K562 (cell line): ENCODE measurements at regions not wholly inside any gene's neighbourhood (a gene's known extent, or its start where the extent isn't known, plus 50 kb on each side); places are given as distances from the start of the nearest gene placed in this dataset.

Experiments used
- ATAC-seq: fragments of 200-7000 bp; cut with Tn5 transposase; 3 replicates; pipeline ENCODE4 v1.9.1; 2020; ENCODE audit warnings: moderate library complexity
- BruUV-seq: library from RNA; stranded (reverse); fragments of 400-500 nt; replicated peaks from 2 replicates; lab custom pipeline; 2021; lab: Mats Ljungman, UMichigan
- CTCF ChIA-PET: fragments of 300-600 bp; formaldehyde crosslinking; extraction: SDS; loops from one replicate; lab custom pipeline; 2021; ENCODE audit warnings: low intra/inter-chr PET ratio; lab: Yijun Ruan, JAX
- POLR2A ChIA-PET: fragments of 300-600, 350-650 bp; sonication (Branson Sonifier 250); formaldehyde crosslinking; extraction: SDS; loops from one replicate; lab custom pipeline; 2021; ENCODE audit warnings: antibody characterized with exemption, inconsistent platforms; lab: Yijun Ruan, JAX
- DNase-seq, 4 experiments: peaks; one replicate each; pipeline versions ENCODE4 v3.0.0 to v3.0.0-alpha.2; 2011 to 2018; ENCODE audit warnings: low spot score in 3 of 4, mixed read lengths in 3 of 4; ENCODE audit errors: extremely low read depth in 1 of 4
- FAIRE-seq: peaks from 2 replicates; lab custom pipeline; 2011; peaks lifted over from hg19 to GRCh38; lab: Jason Lieb, UNC
- H2AFZ ChIP-seq: 2 replicates; pipeline ENCODE4 v1.6.0; 2011; ENCODE audit warnings: low read depth, low read length, control low read depth, inconsistent platforms
- H3K27ac ChIP-seq: fragments of 200-600 bp; 3 replicates; pipeline ENCODE4 v1.8.0; 2011; ENCODE audit warnings: low read depth, mild to moderate bottlenecking, control low read depth, inconsistent platforms, low read length, moderate library complexity, mixed read lengths; ENCODE audit errors: extremely low read depth
- H3K27me3 ChIP-seq, 2 experiments: fragments of 300-600 bp in 1 of 2; 2 replicates in 1 of 2; 3 replicates in 1 of 2; pipeline versions ENCODE4 v1.6.0 to v1.8.0; 2011; ENCODE audit warnings: inconsistent platforms in 2 of 2, low read length in 2 of 2, mild to moderate bottlenecking in 1 of 2, mixed read lengths in 1 of 2, moderate library complexity in 1 of 2; ENCODE audit not compliant: control insufficient read depth in 2 of 2, insufficient read depth in 2 of 2
- H3K36me3 ChIP-seq: fragments of 300-600 bp; 3 replicates; pipeline ENCODE4 v1.8.0; 2011; ENCODE audit warnings: mild to moderate bottlenecking, low read length, inconsistent platforms; ENCODE audit not compliant: control insufficient read depth, insufficient read depth
- H3K4me1 ChIP-seq, 2 experiments: fragments of 200-600 bp in 1 of 2; replicated peaks in 1 of 2; 2 replicates in 1 of 2; 3 replicates in 1 of 2; pipeline versions ENCODE4 v1.5.1 to v1.8.0; 2011; ENCODE audit warnings: inconsistent platforms in 2 of 2, low read length in 2 of 2, mild to moderate bottlenecking in 1 of 2, mixed read lengths in 1 of 2, moderate library complexity in 1 of 2; ENCODE audit not compliant: control insufficient read depth in 2 of 2, insufficient read depth in 2 of 2
- H3K4me2 ChIP-seq: 2 replicates; pipeline ENCODE4 v1.6.1; 2011; ENCODE audit warnings: low read length, control low read depth, inconsistent platforms, mixed read lengths; ENCODE audit not compliant: insufficient read depth
- H3K4me3 ChIP-seq: fragments of 200-600 bp; sonication (generic), shearing (Covaris generic); 2 replicates; pipeline ENCODE4 v1.5.1; 2016; ENCODE audit warnings: control low read depth, inconsistent platforms
- H3K79me2 ChIP-seq: fragments of 200-600 bp; 3 replicates; pipeline ENCODE4 v1.8.0; 2011; ENCODE audit warnings: low read length, inconsistent platforms; ENCODE audit not compliant: control insufficient read depth, insufficient read depth
- H3K9ac ChIP-seq, 2 experiments: 2 replicates each; pipeline versions ENCODE4 v1.6.0 to v1.6.1; 2011; ENCODE audit warnings: low read depth in 2 of 2, low read length in 2 of 2, control low read depth in 1 of 2, inconsistent platforms in 1 of 2, mild to moderate bottlenecking in 1 of 2, mixed read lengths in 1 of 2; ENCODE audit not compliant: insufficient read depth in 1 of 2
- H3K9me1 ChIP-seq: one replicate; pipeline ENCODE4 v1.6.0; 2011; ENCODE audit warnings: inconsistent platforms, mild to moderate bottlenecking, low read length, moderate library complexity; ENCODE audit not compliant: control insufficient read depth, insufficient read depth
- H3K9me3 ChIP-seq: replicated peaks from 2 replicates; pipeline ENCODE4 v1.5.1; 2011; ENCODE audit warnings: low read depth, low read length, inconsistent platforms; ENCODE audit not compliant: control insufficient read depth, insufficient read depth
- H4K20me1 ChIP-seq: replicated peaks from 2 replicates; pipeline ENCODE4 v1.6.1; 2011; ENCODE audit warnings: low read length, inconsistent platforms, mixed read lengths; ENCODE audit not compliant: control insufficient read depth, insufficient read depth
- HIVEP1 ChIP-seq: fragments of 250-450 bp; sonication (Bioruptor Pico); IDR thresholded peaks from 2 replicates; pipeline ENCODE4 v1.4.0; 2020; ENCODE audit warnings: mild to moderate bottlenecking
- WGBS: fragments of 100-300 bp; shearing (Covaris generic); methylation state at CpG from one replicate; pipeline ENCODE4 v1.1.6; 2016; ENCODE audit warnings: low coverage, mixed read lengths; ENCODE audit not compliant: insufficient coverage; ENCODE audit errors: missing lambda C conversion rate; 5-methylcytosine and 5-hydroxymethylcytosine counted together
- in situ Hi-C: fragments of 300-500 bp; cut with MboI; formaldehyde crosslinking; loops from 4 replicates; pipeline ENCODE4 v1.15.0; 2018; ENCODE audit warnings: inconsistent platforms, mixed read lengths
- intact Hi-C: fragments of 100-400 bp; cut with micrococcal nuclease; formaldehyde crosslinking; loops from 2 replicates; pipeline ENCODE4 v1.14.2; 2022
- TF ChIP-seq, protein P1 (sequence below): fragments of 200-400 bp; formaldehyde crosslinking; IDR thresholded peaks from 2 replicates; pipeline ENCODE4 v1.6.1; 2017; ENCODE audit warnings: mild to moderate bottlenecking, low read depth, low read length, moderate library complexity

DNA sequence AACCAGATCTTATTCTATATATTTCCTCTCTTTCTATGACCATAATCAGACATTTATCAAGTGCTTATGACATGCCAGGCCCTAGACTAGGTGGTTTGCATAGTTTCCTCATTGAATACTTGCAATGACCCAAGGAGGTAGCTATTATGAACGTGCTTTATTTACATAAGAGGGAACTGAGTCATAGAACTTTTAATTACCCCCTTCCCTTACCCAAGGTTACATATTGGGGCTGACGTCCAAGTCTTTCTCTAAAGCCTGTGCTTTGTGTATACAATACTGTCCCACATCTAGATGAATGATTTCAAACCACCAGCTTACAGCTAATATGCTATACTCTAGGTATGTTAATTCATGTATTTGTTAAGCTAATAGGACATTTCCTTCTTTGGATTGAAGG, 91.9 kb upstream of the NPY start (continued):
- TF ChIP-seq, protein P1, sequence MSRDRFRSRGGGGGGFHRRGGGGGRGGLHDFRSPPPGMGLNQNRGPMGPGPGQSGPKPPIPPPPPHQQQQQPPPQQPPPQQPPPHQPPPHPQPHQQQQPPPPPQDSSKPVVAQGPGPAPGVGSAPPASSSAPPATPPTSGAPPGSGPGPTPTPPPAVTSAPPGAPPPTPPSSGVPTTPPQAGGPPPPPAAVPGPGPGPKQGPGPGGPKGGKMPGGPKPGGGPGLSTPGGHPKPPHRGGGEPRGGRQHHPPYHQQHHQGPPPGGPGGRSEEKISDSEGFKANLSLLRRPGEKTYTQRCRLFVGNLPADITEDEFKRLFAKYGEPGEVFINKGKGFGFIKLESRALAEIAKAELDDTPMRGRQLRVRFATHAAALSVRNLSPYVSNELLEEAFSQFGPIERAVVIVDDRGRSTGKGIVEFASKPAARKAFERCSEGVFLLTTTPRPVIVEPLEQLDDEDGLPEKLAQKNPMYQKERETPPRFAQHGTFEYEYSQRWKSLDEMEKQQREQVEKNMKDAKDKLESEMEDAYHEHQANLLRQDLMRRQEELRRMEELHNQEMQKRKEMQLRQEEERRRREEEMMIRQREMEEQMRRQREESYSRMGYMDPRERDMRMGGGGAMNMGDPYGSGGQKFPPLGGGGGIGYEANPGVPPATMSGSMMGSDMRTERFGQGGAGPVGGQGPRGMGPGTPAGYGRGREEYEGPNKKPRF, result no peak

DNA sequence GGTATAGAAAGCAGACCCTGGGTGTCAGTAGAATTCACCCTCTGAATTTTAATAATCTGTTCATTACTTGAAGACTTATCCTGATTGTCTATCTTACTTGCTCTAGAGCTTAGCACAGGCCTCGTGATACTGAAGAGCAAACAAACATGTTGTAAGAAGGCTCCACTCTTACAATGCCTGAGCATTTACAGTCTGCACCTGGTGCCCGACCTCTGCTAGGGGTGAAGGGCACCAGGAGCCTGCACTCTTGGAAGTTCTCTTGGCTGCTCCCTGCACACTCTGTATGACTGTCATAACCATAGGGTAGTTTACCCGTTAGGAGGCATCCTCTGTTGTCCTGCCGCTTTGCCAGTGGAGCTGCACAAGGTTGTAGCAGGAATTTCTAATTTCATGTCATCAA, 91.3 kb upstream of the NPY start:
- Histone ChIP-seq H3K36me3 (no peaks in the 10 kb centered on the region), H3K4me1 (no peaks in the 10 kb centered on the region), H3K79me2 (no peaks in the 10 kb centered on the region), H3K9ac (no peak overlapping the region), H2AFZ (no peak overlapping the region), H3K27me3 (no peaks in the 10 kb centered on the region), H3K4me2 (no peak overlapping the region), H4K20me1 (no peaks in the 10 kb centered on the region), H3K9me1 (no peaks in the 10 kb centered on the region), H3K27ac (no peak overlapping the region), H3K4me3 (no peak overlapping the region), H3K9me3 (no peaks in the 10 kb centered on the region)
- intact Hi-C loops (no loop called here), in situ Hi-C loops (no loop called here)
- no peak for TF ChIP-seq HIVEP1 (CRISPR knock-in tag)
- FAIRE-seq (no peak), ATAC-seq (no peak), DNase-seq (no peak)
- CTCF ChIA-PET, result no interaction called here
- WGBS, result 2% methylated on average over 4 of the region's 4 CpGs
- BruUV-seq, result no TSS peak
- POLR2A ChIA-PET, result interaction anchor here (0.6 kb wide), 1 partner anchor 123 kb away, joined by 3 read pairs; no protein-coding TSS in a partner anchor
